HEK293 (cell line): ENCODE measurements at regions not wholly inside any gene's neighbourhood (a gene's known extent, or its start where the extent isn't known, plus 50 kb on each side); places are given as distances from the start of the nearest gene placed in this dataset.

ENCODE experiments used
- CTCF ChIA-PET: fragments of 350-600 bp; formaldehyde crosslinking; extraction: SDS; loops from one replicate; lab custom pipeline; 2021; ENCODE audit warnings: antibody characterized with exemption; lab: Yijun Ruan, JAX
- POLR2A ChIA-PET: fragments of 300-600 bp; formaldehyde crosslinking; extraction: SDS; loops from one replicate; lab custom pipeline; 2020; ENCODE audit warnings: antibody characterized with exemption, inconsistent platforms; lab: Yijun Ruan, JAX
- H3K27ac ChIP-seq: fragments of 200-500 bp; sonication (Bioruptor generic); 2 replicates; pipeline ENCODE4 v1.5.1; 2014; ENCODE audit warnings: low read depth, low read length, control low read depth, inconsistent platforms; ENCODE audit errors: extremely low read depth
- H3K36me3 ChIP-seq, 2 experiments: fragments of 200-500 bp in 1 of 2; sonication (Bioruptor generic) in 1 of 2; 1 replicate in 1 of 2; 2 replicates in 1 of 2; pipeline ENCODE4 v1.5.1; 2014 to 2017; ENCODE audit warnings: inconsistent platforms in 2 of 2, low read length in 2 of 2; ENCODE audit not compliant: control insufficient read depth in 2 of 2, insufficient read depth in 1 of 2
- H3K4me1 ChIP-seq: fragments of 200-500 bp; sonication (Bioruptor generic); 2 replicates; pipeline ENCODE4 v1.5.1; 2014; ENCODE audit warnings: mild to moderate bottlenecking, low read length, inconsistent platforms; ENCODE audit not compliant: control insufficient read depth, insufficient read depth
- H3K4me3 ChIP-seq: 2 replicates; pipeline ENCODE4 v1.5.1; 2011; ENCODE audit warnings: low read depth, mild to moderate bottlenecking, control low read depth, low read length, moderate library complexity
- H3K9me3 ChIP-seq: fragments of 200-500 bp; sonication (Bioruptor generic); 2 replicates; pipeline ENCODE4 v1.5.1; 2014; ENCODE audit warnings: low read depth, low read length, inconsistent platforms; ENCODE audit not compliant: control insufficient read depth, insufficient read depth
- GLI4 ChIP-seq: fragments of 450-650 bp; formaldehyde crosslinking; IDR thresholded peaks from 2 replicates; pipeline ENCODE4 v1.5.1; 2016; ENCODE audit warnings: missing biosample characterization, missing genetic modification characterization
- IKZF3 ChIP-seq: fragments of 450-650 bp; IDR thresholded peaks from 2 replicates; pipeline ENCODE4 v1.5.0; 2018; ENCODE audit warnings: missing biosample characterization, mild to moderate bottlenecking, missing genetic modification characterization, moderate library complexity
- KLF8 ChIP-seq: fragments of 450-650 bp; formaldehyde crosslinking; IDR thresholded peaks from 2 replicates; pipeline ENCODE4 v1.5.1; 2016; ENCODE audit warnings: missing biosample characterization, missing genetic modification characterization
- RBAK ChIP-seq: fragments of 450-650 bp; formaldehyde crosslinking; IDR thresholded peaks from 2 replicates; pipeline ENCODE4 v1.5.1; 2016; ENCODE audit warnings: missing biosample characterization, missing genetic modification characterization
- REST ChIP-seq: fragments of 450-650 bp; formaldehyde crosslinking; IDR thresholded peaks from 2 replicates; pipeline ENCODE4 v1.5.1; 2016; ENCODE audit warnings: missing biosample characterization, missing genetic modification characterization
- ZFP3 ChIP-seq: fragments of 450-650 bp; formaldehyde crosslinking; IDR thresholded peaks from 2 replicates; pipeline ENCODE4 v1.5.1; 2016; ENCODE audit warnings: low read depth, missing biosample characterization, missing genetic modification characterization
- ZNF114 ChIP-seq: fragments of 450-650 bp; formaldehyde crosslinking; IDR thresholded peaks from 2 replicates; pipeline ENCODE4 v1.5.0; 2017; ENCODE audit warnings: missing biosample characterization, missing genetic modification characterization
- ZNF157 ChIP-seq: fragments of 450-650 bp; formaldehyde crosslinking; IDR thresholded peaks from 2 replicates; pipeline ENCODE4 v1.5.1; 2016; ENCODE audit warnings: missing biosample characterization, missing genetic modification characterization
- ZNF174 ChIP-seq: fragments of 450-650 bp; formaldehyde crosslinking; IDR thresholded peaks from 2 replicates; pipeline ENCODE4 v1.5.0; 2017; ENCODE audit warnings: missing biosample characterization, mild to moderate bottlenecking, missing genetic modification characterization
- ZNF18 ChIP-seq: fragments of 450-650 bp; formaldehyde crosslinking; IDR thresholded peaks from 2 replicates; pipeline ENCODE4 v1.5.1; 2016; ENCODE audit warnings: missing biosample characterization, missing genetic modification characterization
- ZNF2 ChIP-seq: fragments of 450-650 bp; formaldehyde crosslinking; IDR thresholded peaks from 2 replicates; pipeline ENCODE4 v1.5.1; 2016; ENCODE audit warnings: missing biosample characterization, missing genetic modification characterization
- ZNF223 ChIP-seq: fragments of 450-650 bp; formaldehyde crosslinking; IDR thresholded peaks from 2 replicates; pipeline ENCODE4 v1.5.1; 2016; ENCODE audit warnings: missing biosample characterization, missing genetic modification characterization
- ZNF24 ChIP-seq: fragments of 450-650 bp; formaldehyde crosslinking; IDR thresholded peaks from 2 replicates; pipeline ENCODE4 v1.5.1; 2016; ENCODE audit warnings: missing biosample characterization, missing genetic modification characterization
- ZNF274 ChIP-seq, 2 experiments: fragments of 200-500 bp in 1 of 2; fragments of 450-650 bp in 1 of 2; sonication (Bioruptor generic) in 1 of 2; formaldehyde crosslinking in 1 of 2; IDR thresholded peaks; 2 replicates each; pipeline versions ENCODE4 v1.5.1 to v1.6.1; 2014 to 2016; ENCODE audit warnings: borderline replicate concordance in 1 of 2, inconsistent platforms in 1 of 2, low read length in 1 of 2, missing biosample characterization in 1 of 2, missing genetic modification characterization in 1 of 2
- ZNF280C ChIP-seq: fragments of 450-650 bp; formaldehyde crosslinking; IDR thresholded peaks from 2 replicates; pipeline ENCODE4 v1.5.1; 2016; ENCODE audit warnings: missing biosample characterization, missing genetic modification characterization
- ZNF311 ChIP-seq: fragments of 450-650 bp; formaldehyde crosslinking; IDR thresholded peaks from 2 replicates; pipeline ENCODE4 v1.5.1; 2017; ENCODE audit warnings: missing biosample characterization, missing genetic modification characterization, borderline replicate concordance
- ZNF37A ChIP-seq: fragments of 450-650 bp; IDR thresholded peaks from 2 replicates; pipeline ENCODE4 v1.5.1; 2018; ENCODE audit warnings: missing biosample characterization, missing genetic modification characterization
- ZNF501 ChIP-seq: fragments of 450-650 bp; formaldehyde crosslinking; IDR thresholded peaks from 2 replicates; pipeline ENCODE4 v1.5.1; 2016; ENCODE audit warnings: missing biosample characterization, missing genetic modification characterization
- ZNF548 ChIP-seq: fragments of 450-650 bp; formaldehyde crosslinking; IDR thresholded peaks from 2 replicates; pipeline ENCODE4 v1.5.1; 2016; ENCODE audit warnings: missing biosample characterization, missing genetic modification characterization
- ZNF707 ChIP-seq: fragments of 450-650 bp; formaldehyde crosslinking; IDR thresholded peaks from 2 replicates; pipeline ENCODE4 v1.5.1; 2016; ENCODE audit warnings: missing biosample characterization, missing genetic modification characterization
- ZNF76 ChIP-seq: fragments of 450-650 bp; formaldehyde crosslinking; IDR thresholded peaks from 2 replicates; pipeline ENCODE4; 2016; ENCODE audit warnings: low read depth, missing biosample characterization, missing genetic modification characterization, borderline replicate concordance
- TF ChIP-seq, protein P1 (sequence below): fragments of 450-650 bp; formaldehyde crosslinking; IDR thresholded peaks from 2 replicates; pipeline ENCODE4 v1.5.1; 2016; ENCODE audit warnings: missing biosample characterization, missing genetic modification characterization
- TF ChIP-seq, protein P2 (sequence below): fragments of 450-650 bp; formaldehyde crosslinking; IDR thresholded peaks from 2 replicates; pipeline ENCODE4 v1.5.1; 2016; ENCODE audit warnings: missing biosample characterization, missing genetic modification characterization

GRCh38 chr20:9928955-9929354, 90.1 kb upstream of the PAK5 start:
- peaks cover 2% of the 10 kb centered on the region; the same call in 1 of the 2 replicates for H3K4me1 ChIP-seq
- no peak overlapping the region for H3K27ac ChIP-seq
- H3K9me3 ChIP-seq, result no peaks in the 10 kb centered on the region
- CTCF ChIA-PET, result no interaction called here
- no peaks in the 10 kb centered on the region for H3K36me3 ChIP-seq
- POLR2A ChIA-PET, result no interaction called here
- TF ChIP-seq ZNF37A (no peak), KLF8 (tag by site-specific recombination) (no peak)
- TF ChIP-seq, protein P1, sequence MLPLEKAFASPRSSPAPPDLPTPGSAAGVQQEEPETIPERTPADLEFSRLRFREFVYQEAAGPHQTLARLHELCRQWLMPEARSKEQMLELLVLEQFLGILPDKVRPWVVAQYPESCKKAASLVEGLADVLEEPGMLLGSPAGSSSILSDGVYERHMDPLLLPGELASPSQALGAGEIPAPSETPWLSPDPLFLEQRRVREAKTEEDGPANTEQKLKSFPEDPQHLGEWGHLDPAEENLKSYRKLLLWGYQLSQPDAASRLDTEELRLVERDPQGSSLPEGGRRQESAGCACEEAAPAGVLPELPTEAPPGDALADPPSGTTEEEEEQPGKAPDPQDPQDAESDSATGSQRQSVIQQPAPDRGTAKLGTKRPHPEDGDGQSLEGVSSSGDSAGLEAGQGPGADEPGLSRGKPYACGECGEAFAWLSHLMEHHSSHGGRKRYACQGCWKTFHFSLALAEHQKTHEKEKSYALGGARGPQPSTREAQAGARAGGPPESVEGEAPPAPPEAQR (tag by site-specific recombination), result no peak
- TF ChIP-seq, all 188 proteins: peak for 0
- H3K4me3 ChIP-seq, result no peak overlapping the region

GRCh38 chr20:9928281-9928737, 89.4 kb upstream of the PAK5 start:
- CTCF ChIA-PET, result no interaction called here

GRCh38 chr20:9927224-9927623, 88.3 kb upstream of the PAK5 start:
- no peaks in the 10 kb centered on the region for H3K9me3 ChIP-seq
- no peak overlapping the region for H3K4me3 ChIP-seq
- H3K27ac ChIP-seq, result no peak overlapping the region
- ChIA-PET POLR2A (no interaction called here), CTCF (interaction anchor here (1.8 kb wide), 1 partner anchor 15 kb away, joined by 9 read pairs; no protein-coding TSS in a partner anchor)
- H3K36me3 ChIP-seq, result no peaks in the 10 kb centered on the region
- H3K4me1 ChIP-seq, result peaks cover 2% of the 10 kb centered on the region; the same call in 1 of the 2 replicates
- TF ChIP-seq ZNF548 (tag by site-specific recombination) (no peak), ZNF174 (tag by site-specific recombination) (no peak), ZNF223 (tag by site-specific recombination) (no peak), ZNF280C (tag by site-specific recombination) (no peak), GLI4 (tag by site-specific recombination) (no peak), ZNF114 (tag by site-specific recombination) (no peak), RBAK (tag by site-specific recombination) (no peak), ZNF274 (IDR thresholded peaks at IDR 0.05; ENCODE audit: low read length) (no peak), ZNF274 (tag by site-specific recombination; IDR thresholded peaks at IDR 0.05; ENCODE audit: borderline replicate concordance) (no peak), ZNF707 (tag by site-specific recombination) (no peak), ZNF501 (tag by site-specific recombination) (no peak), REST (tag by site-specific recombination) (no peak), ZNF311 (tag by site-specific recombination) (no peak), ZNF18 (tag by site-specific recombination) (no peak), ZNF2 (tag by site-specific recombination) (no peak), IKZF3 (tag by site-specific recombination) (no peak)
- TF ChIP-seq, protein P2, sequence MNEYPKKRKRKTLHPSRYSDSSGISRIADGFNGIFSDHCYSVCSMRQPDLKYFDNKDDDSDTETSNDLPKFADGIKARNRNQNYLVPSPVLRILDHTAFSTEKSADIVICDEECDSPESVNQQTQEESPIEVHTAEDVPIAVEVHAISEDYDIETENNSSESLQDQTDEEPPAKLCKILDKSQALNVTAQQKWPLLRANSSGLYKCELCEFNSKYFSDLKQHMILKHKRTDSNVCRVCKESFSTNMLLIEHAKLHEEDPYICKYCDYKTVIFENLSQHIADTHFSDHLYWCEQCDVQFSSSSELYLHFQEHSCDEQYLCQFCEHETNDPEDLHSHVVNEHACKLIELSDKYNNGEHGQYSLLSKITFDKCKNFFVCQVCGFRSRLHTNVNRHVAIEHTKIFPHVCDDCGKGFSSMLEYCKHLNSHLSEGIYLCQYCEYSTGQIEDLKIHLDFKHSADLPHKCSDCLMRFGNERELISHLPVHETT (tag by site-specific recombination), result no peak

More at GRCh38 chr20:9928281-9928737, 89.4 kb upstream of the PAK5 start:
- Histone ChIP-seq H3K36me3 (no peaks in the 10 kb centered on the region), H3K27ac (no peak overlapping the region), H3K4me3 (no peak overlapping the region), H3K4me1 (peaks cover 2% of the 10 kb centered on the region; the same call in 1 of the 2 replicates), H3K9me3 (no peaks in the 10 kb centered on the region)
- TF ChIP-seq ZFP3 (tag by site-specific recombination), result no peak
- no peak for TF ChIP-seq ZNF174 (tag by site-specific recombination)
- no peak for TF ChIP-seq ZNF76 (tag by site-specific recombination)
- no peak for TF ChIP-seq ZNF24
- no peak for TF ChIP-seq ZNF157 (tag by site-specific recombination)
- POLR2A ChIA-PET, result no interaction called here
